Kidney epithelial cell (primary cell): ENCODE measurements at regions not wholly inside any gene's neighbourhood (a gene's known extent, or its start where the extent isn't known, plus 50 kb on each side); places are given as distances from the start of the nearest gene placed in this dataset.

Experiments
- DNase-seq: peaks from one replicate; pipeline ENCODE4 v3.0.0-alpha.2; 2010; ENCODE audit warnings: low read depth
- H3K27me3 ChIP-seq: 2 replicates; pipeline ENCODE4 v1.6.0; 2011; ENCODE audit warnings: low read length; ENCODE audit not compliant: control insufficient read depth, insufficient read depth
- H3K36me3 ChIP-seq: 2 replicates; pipeline ENCODE4 v1.5.1; 2011; ENCODE audit warnings: low read length; ENCODE audit not compliant: control insufficient read depth, insufficient read depth
- H3K4me3 ChIP-seq: 2 replicates; pipeline ENCODE4 v1.5.1; 2011; ENCODE audit warnings: low read depth, mild to moderate bottlenecking, control low read depth, low read length
- CTCF ChIP-seq: IDR thresholded peaks from 2 replicates; pipeline ENCODE4 v1.5.1; 2011; ENCODE audit warnings: mild to moderate bottlenecking, moderate library complexity, low read length, control low read depth, inconsistent platforms; ENCODE audit not compliant: insufficient read depth, poor library complexity, severe bottlenecking

GRCh38 chr16:55184619-55185018 lies 139.4 kb upstream of the IRX6 start:
- DNase-seq = no peak
- no peaks in the 10 kb centered on the region for H3K36me3 ChIP-seq
- no peak for TF ChIP-seq CTCF
- H3K27me3 ChIP-seq = peaks cover 4% of the 10 kb centered on the region
- no peak overlapping the region for H3K4me3 ChIP-seq

- no peak for DNase-seq
- Histone ChIP-seq H3K27me3 (peaks cover 17% of the 10 kb centered on the region), H3K36me3 (no peaks in the 10 kb centered on the region), H3K4me3 (no peak overlapping the region)
- no peak for TF ChIP-seq CTCF
Measured at GRCh38 chr16:55189224-55189623, 134.8 kb upstream of the IRX6 start.

- TF ChIP-seq CTCF = no peak
- H3K27me3 ChIP-seq = peaks cover 17% of the 10 kb centered on the region
- DNase-seq = no peak
- no peaks in the 10 kb centered on the region for H3K36me3 ChIP-seq
- H3K4me3 ChIP-seq = no peak overlapping the region
Measured at GRCh38 chr16:55189682-55190636, 134.0 kb upstream of the IRX6 start.

GRCh38 chr16:55192734-55193133 lies 131.3 kb upstream of the IRX6 start:
- no peak for DNase-seq
- Histone ChIP-seq H3K27me3 (peaks cover 17% of the 10 kb centered on the region), H3K36me3 (no peaks in the 10 kb centered on the region), H3K4me3 (no peak overlapping the region)
- TF ChIP-seq CTCF = no peak

- no peak for TF ChIP-seq CTCF
- Histone ChIP-seq H3K4me3 (no peak overlapping the region), H3K27me3 (no peaks in the 10 kb centered on the region), H3K36me3 (no peaks in the 10 kb centered on the region)
- no peak for DNase-seq
Measured at GRCh38 chr16:55203570-55203969, 120.4 kb upstream of the IRX6 start.
